ENCODE measurements at regions not wholly inside any gene's neighbourhood (a gene's known extent, or its start where the extent isn't known, plus 50 kb on each side); places are given as distances from the start of the nearest gene placed in this dataset.

DNA sequence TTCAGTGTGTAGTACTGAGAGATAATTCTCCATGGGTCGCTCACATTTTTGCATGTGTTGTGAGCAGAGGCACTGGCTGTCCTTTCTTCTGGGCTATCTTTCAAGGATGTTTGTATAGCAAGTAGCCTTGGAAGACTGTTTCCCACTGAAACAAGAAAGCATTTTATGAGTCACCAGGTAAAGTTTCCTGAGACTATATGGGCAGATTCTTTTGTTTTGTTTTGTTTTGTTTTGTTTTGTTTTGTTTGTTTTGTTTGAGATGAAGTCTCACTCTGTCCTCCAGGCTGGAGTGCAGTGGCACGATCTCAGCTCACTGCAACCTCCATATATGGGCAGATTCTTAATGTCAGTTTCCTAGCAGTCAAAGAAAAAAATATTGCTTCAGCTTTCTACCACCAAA is 912.6 kb downstream of the TTLL7 start:
- Histone ChIP-seq H3K27ac (no peak overlapping the region), H3K36me3 (no peaks in the 10 kb centered on the region), H3K9me3 (no peaks in the 10 kb centered on the region), H3K27me3 (no peaks in the 10 kb centered on the region), H3K4me1 (no peaks in the 10 kb centered on the region), H3K4me3 (no peak overlapping the region)
- TF ChIP-seq, protein P1, sequence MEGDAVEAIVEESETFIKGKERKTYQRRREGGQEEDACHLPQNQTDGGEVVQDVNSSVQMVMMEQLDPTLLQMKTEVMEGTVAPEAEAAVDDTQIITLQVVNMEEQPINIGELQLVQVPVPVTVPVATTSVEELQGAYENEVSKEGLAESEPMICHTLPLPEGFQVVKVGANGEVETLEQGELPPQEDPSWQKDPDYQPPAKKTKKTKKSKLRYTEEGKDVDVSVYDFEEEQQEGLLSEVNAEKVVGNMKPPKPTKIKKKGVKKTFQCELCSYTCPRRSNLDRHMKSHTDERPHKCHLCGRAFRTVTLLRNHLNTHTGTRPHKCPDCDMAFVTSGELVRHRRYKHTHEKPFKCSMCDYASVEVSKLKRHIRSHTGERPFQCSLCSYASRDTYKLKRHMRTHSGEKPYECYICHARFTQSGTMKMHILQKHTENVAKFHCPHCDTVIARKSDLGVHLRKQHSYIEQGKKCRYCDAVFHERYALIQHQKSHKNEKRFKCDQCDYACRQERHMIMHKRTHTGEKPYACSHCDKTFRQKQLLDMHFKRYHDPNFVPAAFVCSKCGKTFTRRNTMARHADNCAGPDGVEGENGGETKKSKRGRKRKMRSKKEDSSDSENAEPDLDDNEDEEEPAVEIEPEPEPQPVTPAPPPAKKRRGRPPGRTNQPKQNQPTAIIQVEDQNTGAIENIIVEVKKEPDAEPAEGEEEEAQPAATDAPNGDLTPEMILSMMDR (IDR thresholded peaks at IDR 0.05), result no peak
- ATAC-seq, result no peak
- FAIRE-seq, result no peak
- 43 to 44% methylated on average over 2 of the region's 2 CpGs for WGBS, 2 donors
- no peak for DNase-seq
- intact Hi-C loops (cut with DNase I), result no loop called here

DNA sequence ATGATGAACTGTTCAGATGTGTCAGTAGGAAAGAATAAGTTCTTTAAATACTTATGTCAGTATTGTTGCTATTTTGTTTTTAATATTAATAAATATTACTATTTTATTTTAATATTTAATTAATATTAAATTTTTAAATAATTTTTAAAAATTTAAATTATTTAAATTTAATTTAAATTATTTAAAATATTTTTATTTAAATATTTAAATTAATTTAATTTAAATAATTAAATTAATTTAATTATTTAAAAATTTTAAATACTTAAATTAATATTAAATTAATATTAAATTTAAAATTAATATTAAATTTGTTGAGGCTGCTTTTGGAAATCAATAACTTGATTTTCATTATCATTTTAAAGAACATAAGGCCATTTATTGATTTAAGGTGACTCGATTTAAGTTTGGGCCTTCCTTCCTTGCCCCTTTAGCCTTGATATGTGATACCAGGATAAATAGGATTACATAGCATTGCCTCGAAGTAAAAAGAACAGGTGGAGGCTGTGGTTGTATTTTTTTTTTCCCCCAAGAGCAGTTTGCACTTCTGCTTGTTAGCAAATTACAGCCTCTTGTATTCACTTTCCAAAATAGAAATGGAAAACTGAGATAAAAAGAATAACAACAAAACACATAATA is 915.2 kb downstream of the TTLL7 start:
- intact Hi-C loops (cut with DNase I), result no loop called here
- no peaks in the 10 kb centered on the region for H3K4me1 ChIP-seq
- FAIRE-seq (peak; percentile 99), ATAC-seq (no peak), DNase-seq (no peak)
- H3K9me3 ChIP-seq, result no peaks in the 10 kb centered on the region
- no peaks in the 10 kb centered on the region for H3K27me3 ChIP-seq
- TF ChIP-seq, protein P1 (IDR thresholded peaks at IDR 0.05), result no peak
- H3K4me3 ChIP-seq, result no peak overlapping the region
- WGBS, 2 donors, result 56 to 61% methylated on average over 2 of the region's 2 CpGs
- H3K36me3 ChIP-seq, result no peaks in the 10 kb centered on the region
- H3K27ac ChIP-seq, result no peak overlapping the region

DNA sequence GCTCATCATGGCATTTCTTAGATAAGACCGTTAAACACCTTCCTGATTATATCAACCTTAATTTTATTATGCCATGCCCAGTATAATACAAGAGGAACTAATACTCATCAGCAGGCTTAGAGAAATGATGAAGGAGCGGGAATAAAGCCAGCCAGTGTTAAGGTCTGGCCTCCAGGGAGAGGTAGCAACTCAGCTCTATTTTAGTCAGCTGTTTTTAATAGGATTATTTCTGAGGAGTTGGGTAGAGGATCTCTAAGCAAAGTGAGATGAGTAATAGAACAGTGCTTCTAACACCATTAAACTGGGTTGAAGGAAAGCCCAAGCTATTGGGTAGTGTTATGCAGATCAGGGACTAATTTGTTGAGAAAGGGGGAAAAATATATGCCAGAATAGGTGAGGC is 921.5 kb downstream of the TTLL7 start:
- H3K27me3 ChIP-seq, result no peaks in the 10 kb centered on the region
- FAIRE-seq, result no peak
- no peak for ATAC-seq
- H3K27ac ChIP-seq, result no peak overlapping the region
- no peaks in the 10 kb centered on the region for H3K36me3 ChIP-seq
- WGBS, 2 donors, result 71 to 79% methylated on average over 2 of the region's 2 CpGs
- H3K4me1 ChIP-seq, result no peaks in the 10 kb centered on the region
- intact Hi-C loops (cut with DNase I), result no loop called here
- H3K4me3 ChIP-seq, result no peak overlapping the region
- TF ChIP-seq, protein P1 (IDR thresholded peaks at IDR 0.05), result no peak
- no peaks in the 10 kb centered on the region for H3K9me3 ChIP-seq
- no peak for DNase-seq

DNA sequence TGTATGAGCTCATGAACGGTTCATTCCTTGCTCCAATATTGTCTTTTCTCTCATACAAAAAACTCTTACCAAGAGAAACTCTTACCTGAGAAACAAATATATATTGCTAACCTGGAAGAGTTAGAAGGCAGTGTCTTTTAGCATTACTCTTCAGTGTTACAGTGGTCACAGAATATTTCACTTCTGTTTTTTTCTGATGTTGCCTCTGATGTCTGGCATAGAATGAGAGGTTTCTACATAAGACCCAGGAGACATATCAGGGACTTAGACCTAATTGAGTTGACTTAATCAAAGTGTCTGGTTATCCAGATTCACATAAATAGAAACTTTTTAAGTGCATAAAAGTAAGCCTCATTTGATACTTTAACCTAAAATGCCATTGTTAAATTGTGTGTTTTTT is 923.8 kb downstream of the TTLL7 start:
- no peaks in the 10 kb centered on the region for H3K4me1 ChIP-seq
- H3K4me3 ChIP-seq, result no peak overlapping the region
- TF ChIP-seq, protein P1 (IDR thresholded peaks at IDR 0.05), result no peak
- no peaks in the 10 kb centered on the region for H3K36me3 ChIP-seq
- DNase-seq (no peak), ATAC-seq (no peak), FAIRE-seq (no peak)
- intact Hi-C loops (cut with DNase I), result no loop called here
- H3K9me3 ChIP-seq, result no peaks in the 10 kb centered on the region
- no peak overlapping the region for H3K27ac ChIP-seq
- H3K27me3 ChIP-seq, result no peaks in the 10 kb centered on the region
- WGBS, 2 donors, result 85 to 86% methylated on average over 1 of the region's 1 CpG

DNA sequence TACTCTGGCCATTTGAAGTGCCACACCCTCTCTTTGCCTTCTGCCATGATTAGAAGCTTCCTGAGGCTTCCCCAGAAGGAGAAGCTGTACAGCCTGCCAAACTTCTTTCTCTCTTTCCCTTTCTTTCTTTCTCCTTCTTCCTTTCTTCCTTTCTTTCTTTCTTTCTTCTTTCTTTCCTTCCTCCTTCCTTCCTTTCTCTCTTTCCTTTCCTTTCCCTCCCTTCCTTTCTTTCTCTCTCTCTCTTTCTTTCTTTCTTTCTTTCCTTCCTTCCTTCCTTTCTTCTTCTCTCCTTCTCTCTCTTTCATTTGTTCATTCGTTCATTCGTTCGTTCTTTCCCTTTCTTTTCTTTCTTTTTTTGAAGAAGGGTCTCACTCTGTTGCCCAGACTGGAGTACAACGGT is 931.0 kb downstream of the TTLL7 start:
- 84 to 90% methylated on average over 4 of the region's 4 CpGs for WGBS, 2 donors
- intact Hi-C loops (cut with DNase I), result no loop called here
- ATAC-seq (no peak), FAIRE-seq (no peak), DNase-seq (no peak)
- Histone ChIP-seq H3K9me3 (no peaks in the 10 kb centered on the region), H3K4me1 (no peaks in the 10 kb centered on the region), H3K4me3 (no peak overlapping the region), H3K27me3 (no peaks in the 10 kb centered on the region), H3K36me3 (no peaks in the 10 kb centered on the region), H3K27ac (no peak overlapping the region)
- TF ChIP-seq, protein P1 (IDR thresholded peaks at IDR 0.05), result no peak

Measured in pancreas (tissue), 10 donors.